DMS114 treated with DMSO at 0.1 percent for 48 hours (cell line): ENCODE measurements at regions not wholly inside any gene's neighbourhood (a gene's known extent, or its start where the extent isn't known, plus 50 kb on each side); places are given as distances from the start of the nearest gene placed in this dataset.

ENCODE experiments used
- DNase-seq: peaks from one replicate; lab custom pipeline; 2025; ENCODE audit not compliant: unreplicated experiment; lab: John Stamatoyannopoulos, UW

DNA sequence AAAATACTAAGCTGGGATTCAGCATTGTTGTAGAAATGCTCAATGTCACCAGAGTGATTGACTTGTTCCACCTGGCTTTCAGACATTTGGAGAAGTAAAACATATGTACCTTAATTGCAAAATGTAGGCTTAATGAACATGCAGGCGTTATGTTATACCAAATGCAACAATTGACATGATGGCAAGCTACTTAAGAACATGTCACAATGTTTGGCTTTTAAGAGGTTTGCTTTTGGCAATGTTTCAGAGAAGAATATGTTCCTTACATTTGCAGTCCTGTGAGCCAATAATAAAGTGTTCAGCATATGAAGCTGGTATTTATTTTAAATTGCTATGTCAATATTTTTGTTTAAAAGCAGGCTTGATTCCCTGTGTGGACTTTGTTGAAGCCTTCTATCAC lies 111.7 kb upstream of the NUDT12 start:
- DNase-seq: no peak

DNA sequence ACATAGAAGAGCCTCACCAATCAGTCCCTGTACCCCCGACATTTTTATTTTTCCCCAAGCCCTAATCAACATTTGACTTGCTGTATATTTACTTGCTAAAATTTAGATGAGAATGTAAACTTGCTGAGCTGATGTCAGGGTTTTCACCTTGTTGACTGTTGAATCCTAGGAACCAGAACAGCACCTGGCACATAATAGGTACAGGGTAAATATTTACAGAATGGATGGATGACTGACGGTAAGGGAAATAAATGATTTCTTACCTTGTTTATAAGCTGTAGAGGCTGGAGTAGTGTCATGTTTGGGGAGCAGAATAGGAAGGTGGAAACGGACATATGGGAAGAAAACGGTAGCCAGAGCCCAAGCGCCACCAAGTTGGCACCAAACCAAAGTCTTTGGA lies 107.0 kb upstream of the NUDT12 start:
- no peak for DNase-seq

DNA sequence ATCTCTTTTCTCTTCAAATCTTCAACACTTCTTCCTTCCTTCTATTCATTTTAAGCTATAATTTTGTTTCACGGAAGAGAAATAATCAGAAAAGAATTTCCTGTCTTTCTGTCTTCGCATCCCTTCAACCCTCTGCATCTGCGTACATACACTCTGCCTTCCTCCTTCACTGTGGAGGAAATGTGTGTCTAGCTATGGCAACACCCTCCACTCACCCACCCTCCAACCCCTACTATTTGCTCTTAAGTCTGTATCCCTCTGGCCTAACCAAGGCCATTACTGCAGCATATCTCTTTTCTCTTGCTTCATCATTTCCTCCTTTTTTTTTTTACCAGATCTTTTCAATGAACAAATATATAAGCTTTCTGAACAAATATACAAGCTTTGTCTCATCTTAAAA lies 105.7 kb upstream of the NUDT12 start:
- no peak for DNase-seq

DNA sequence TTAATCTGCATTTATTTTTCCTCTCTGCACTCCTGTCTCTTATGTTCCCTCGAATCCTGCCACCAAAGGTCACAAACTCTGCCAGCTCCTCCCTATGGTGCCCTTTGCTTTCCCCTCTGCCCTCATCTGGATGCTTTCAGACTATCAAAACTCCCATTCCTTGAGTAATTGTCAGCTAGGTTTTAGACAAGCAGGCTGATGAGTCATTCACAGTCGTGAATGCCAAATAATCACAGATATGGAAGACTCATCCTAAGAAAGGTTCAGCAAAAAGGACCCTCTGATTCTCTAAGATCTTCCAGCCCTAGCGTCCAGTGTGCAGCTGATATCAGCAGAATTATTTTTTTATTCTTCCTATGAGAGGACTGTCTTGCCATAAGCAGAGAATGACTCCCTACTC lies 104.5 kb upstream of the NUDT12 start:
- no peak for DNase-seq

DNA sequence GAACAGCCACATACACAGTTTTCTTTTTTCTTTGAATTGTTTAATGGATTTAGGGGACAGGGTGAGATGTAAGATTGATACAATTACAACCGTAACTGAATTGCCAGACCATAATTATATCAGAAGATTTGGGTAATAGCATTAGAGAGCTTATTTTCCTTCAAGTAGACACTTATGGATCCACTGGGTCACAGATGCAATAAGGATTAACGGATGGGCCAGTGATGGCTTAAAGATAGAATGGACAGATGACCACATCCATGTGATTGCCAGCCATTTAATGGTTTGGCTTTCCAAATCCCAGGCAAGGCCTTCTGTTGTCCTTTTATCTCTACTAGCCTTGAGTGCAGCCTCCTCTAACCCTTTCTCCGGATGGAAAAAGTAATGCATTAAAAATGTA lies 94.7 kb upstream of the NUDT12 start:
- no peak for DNase-seq

DNA sequence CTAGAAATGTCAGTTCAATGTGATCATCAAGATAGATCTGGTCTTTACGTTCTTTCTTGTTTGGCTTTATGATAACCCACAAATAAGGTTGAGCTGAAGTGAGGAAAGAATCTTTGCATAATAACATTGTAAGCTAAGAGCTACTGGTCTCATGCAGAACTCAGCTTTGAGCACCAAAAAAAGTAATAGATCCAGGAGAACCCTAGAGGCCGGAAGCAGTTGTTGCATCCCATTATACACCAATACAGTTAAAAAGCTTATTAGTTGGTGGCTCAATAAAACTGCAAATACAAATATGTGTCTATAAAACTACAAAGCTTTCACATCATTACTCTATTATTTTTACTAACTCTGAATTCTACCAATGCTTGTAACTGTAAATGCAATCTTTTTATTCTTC lies 85.5 kb upstream of the NUDT12 start:
- no peak for DNase-seq

DNA sequence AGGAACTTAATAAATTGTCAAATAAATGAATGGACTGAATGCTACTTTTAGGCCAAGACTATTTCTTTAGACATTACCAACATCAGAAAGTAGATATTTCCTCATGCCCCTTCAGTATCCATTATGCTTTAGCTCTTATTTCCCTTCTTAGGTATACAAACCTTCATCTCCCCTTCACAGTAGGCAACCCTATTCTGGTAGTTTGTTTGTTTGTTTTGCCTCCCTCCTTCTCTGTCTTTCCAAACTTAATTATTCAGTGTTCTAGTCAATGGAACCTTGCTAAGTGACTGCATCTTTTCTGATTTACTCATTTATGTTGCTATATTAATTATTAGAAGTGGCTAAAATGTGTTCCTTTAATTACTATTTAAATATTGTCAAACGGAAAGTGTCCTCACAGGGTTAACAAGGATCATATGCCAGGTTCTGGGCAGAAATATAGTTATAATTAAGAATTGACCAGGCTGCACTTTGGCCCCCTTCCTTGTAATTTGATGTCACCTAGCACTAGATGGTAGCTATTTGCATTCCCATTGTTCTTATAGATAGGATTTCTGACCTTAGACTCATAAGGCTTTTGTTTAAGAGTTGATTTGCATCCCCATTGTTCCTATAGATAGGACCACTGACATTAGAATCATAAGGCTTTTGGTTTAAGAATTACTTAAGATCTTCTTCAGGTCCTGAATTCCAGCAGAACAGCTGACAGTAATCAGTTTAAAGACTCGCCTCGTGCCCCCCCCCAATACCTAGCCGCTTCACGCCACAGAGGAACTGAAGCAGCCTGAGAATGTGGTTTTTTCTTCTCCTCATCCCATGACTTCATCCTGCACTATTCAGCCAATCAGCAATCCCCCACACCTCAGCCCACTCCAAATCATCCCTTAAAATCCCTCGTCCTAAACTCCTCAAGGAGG lies 84.4 kb upstream of the NUDT12 start:
- no peak for DNase-seq

DNA sequence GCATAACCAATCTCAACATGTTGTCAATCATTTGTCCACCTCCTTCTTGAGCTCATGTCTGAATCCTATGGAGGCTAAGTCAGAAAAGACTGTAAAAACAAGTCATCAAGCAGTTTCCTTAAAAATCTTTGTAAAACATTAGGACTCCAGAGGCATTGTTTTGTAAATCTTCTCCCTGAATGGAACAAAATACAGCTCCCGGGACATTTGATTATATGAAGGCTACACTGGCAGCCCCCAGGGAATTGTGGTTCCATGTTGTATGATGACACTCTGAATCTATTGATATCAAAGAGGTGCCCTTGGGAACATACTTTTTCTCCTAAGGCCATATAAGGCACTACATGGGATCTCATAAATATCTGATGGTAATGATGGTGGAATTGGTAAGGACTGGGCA lies 83.2 kb upstream of the NUDT12 start:
- DNase-seq: no peak

DNA sequence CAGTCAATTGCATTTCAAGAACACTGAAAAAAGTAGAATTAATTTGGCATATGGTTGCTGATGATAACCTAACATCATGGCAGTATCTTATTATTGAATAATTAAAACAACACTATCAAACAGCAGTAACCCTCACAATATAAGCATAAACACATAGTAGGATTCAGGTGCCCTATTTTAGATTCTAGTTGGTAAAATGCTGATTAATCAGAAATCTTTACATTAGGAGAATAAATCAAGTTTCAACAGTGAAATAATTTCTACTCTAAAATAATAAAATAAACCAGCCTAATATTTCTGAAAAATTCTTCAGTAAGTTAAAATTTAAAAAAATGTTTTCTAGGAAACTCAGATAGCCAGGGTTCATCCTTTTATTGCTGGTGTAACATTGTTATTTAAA lies 76.4 kb upstream of the NUDT12 start:
- DNase-seq: no peak

DNA sequence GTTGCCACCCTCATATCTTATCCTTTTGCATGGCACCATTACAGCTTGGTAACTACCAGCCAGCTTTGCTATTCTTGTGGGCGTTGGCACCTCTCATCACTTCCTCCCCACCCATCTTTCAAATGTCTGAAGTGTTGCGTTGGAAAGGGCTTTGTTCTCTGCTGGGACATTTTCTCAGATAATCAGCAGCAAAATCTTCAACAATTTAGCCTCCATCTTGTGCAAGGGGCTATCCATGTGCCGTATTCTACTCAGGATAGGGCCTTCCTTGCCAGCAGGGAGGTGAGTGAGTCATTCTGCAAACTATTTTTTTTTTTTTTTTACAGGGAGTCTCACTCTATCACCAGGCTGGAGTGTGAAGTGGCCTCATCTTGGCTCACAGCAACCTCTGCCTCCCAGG lies 62.1 kb upstream of the NUDT12 start:
- DNase-seq: no peak

DNA sequence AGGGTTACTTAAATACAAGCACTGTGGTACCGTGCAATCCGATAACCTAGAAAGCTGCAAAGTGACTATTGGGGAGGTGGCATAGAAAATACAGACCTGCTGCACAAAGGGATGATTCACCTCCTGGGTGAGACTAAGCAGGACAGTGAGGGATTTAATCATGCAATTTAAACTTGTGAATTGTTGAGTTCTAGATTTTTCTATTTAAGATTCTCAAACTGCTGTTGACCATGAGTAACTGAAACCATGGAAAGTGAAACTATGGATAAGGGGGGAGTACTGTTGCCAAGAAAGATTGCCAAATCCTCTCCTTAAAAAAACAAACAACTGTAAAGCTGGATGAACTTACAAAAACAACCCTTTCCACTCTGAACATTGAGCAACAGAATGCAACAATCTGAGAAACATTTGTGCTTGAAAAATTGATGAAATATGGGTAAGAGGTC lies 61.5 kb upstream of the NUDT12 start:
- no peak for DNase-seq

DNA sequence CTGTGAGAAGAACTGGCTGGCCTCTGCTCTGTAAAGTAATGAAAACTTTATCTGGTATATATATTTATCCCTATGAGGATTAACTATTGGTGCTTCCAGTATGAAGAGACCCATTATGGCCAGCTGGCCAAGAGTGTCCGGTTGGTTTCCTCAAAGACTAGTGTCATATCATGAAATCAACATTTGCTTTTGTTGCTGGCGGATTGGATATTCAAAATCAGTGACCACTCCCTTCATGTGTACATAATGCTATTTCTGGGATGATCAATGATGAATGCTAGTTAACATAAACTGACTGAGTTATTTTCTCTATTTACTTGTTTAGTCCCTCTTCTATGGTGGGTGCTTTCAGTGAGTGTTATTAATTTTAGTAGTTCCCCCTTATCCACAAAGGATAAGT lies 60.8 kb upstream of the NUDT12 start:
- DNase-seq: no peak

DNA sequence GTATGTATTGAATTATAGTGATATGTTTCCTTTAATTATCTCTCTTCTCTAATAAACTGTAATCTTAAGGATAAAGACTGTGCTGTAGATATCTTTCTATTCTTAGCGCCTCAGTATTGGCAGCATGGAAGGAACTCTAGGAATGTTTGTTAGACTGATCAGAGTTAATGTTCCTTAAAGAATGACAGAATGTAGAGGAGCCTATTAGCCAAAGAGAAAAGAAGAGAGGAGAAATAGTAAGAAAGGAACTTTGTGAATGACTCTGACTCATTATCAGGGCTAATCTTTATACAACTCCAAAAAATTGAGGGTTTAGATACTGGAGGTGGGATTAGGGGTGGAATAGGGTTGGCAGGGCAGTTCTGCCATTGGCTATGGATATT lies 59.0 kb upstream of the NUDT12 start:
- no peak for DNase-seq

DNA sequence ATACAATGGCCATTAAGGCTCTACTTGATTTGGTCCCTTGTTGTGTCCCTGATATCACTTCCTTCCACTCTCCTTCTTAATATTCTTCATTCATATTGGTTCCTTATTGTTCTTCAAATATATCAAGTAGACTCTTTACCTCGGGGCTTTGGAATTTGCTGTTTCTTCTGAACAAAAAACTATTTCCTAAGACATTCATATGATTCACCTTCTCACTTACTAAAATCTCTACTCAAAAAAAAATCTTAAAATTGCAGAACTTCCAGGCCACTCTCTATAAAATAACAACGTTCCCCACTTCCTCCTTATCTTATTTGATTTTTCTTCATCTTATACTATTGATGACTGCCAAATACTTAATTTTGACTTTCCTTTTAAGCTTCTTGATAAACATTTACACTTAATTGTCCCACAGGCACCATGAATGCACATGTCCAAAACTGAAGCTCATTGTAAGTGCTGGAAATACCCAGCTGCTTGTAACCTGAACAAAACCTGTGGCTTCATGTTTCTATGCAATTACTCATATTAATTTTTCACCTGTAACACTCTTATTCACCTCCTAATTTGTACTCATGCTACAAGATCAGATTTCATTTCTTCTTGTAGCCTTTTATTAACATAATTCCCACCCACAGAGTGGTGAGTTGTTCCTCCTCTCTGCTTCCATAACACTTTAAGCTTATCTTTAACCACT lies 58.4 kb upstream of the NUDT12 start:
- no peak for DNase-seq

DNA sequence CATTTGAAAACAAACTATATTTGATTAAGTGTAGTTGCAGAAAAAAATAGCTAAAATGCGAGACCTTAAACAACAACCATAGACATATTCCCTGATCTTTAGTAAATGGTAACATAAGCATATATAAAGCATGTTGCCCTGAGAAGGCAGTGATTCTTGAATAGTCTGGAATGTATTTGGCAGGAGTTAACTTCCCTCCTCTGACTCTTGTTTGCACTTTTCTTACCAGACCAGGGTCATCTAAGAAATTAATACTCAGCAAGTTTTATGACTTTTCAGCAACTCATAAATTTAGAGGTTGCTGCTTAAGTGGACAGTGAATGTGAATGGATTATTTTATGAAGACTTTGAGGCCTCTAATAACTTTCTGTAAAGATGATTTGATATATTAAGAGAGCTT lies 55.3 kb upstream of the NUDT12 start:
- DNase-seq: no peak

DNA sequence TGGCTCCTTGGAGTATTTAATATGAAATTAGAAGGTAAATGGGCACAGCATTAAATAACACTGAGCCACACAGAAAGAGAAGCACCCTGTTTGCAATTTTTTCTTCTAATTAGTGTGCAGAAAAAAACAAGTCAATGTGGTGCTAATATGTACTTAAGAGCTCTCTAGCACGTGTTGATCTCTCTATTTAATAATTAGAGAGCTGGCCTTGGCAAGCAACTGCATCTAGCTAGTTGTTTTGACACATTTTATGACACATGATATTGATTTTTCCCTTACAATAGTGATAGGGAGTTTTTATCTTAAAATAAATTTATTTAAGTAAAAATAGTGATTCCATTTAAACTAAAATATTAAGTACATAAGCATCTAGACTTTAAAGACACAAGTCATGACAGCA lies 54.5 kb upstream of the NUDT12 start:
- DNase-seq: no peak

DNA sequence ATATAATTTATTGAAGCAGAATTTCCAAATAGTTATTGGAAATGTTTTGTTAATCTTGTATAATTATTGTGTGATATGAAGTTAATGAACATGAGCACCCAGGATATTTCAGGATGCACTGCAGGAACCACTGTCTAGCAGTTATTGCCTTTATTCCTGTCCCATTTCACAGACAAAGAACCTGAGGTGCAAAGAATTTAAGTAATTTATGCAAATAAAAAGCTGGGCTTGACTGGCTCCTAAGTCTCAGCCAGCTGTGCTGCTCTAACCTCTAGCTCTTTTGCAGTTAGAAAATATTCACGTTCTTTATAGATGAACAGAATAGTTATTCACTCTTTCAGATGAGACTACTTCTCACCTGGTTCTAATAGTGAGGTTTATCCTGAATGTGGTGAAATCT lies 50.0 kb upstream of the NUDT12 start:
- no peak for DNase-seq
